DND-41 (cell line): ENCODE measurements at regions not wholly inside any gene's neighbourhood (a gene's known extent, or its start where the extent isn't known, plus 50 kb on each side); places are given as distances from the start of the nearest gene placed in this dataset.

ENCODE experiments used
- ATAC-seq: fragments of 200-7000 bp; cut with Tn5 transposase; 3 replicates; pipeline ENCODE4 v1.9.1; 2021; ENCODE audit warnings: low read depth; ENCODE audit not compliant: insufficient read depth
- DNase-seq: peaks from one replicate; pipeline ENCODE4 v3.0.0-alpha.2; 2020
- H2AFZ ChIP-seq: 2 replicates; pipeline ENCODE4 v1.6.0; 2012; ENCODE audit warnings: low read depth, low read length
- H3K27ac ChIP-seq: 2 replicates; pipeline ENCODE4 v1.5.1; 2012; ENCODE audit warnings: low read length, inconsistent platforms
- H3K27me3 ChIP-seq: fragments of 200-600 bp; sonication (generic); 2 replicates; pipeline ENCODE4 v1.6.0; 2012; ENCODE audit warnings: low read length, mild to moderate bottlenecking, inconsistent platforms; ENCODE audit not compliant: insufficient read depth, poor library complexity
- H3K36me3 ChIP-seq: 2 replicates; pipeline ENCODE4 v1.5.1; 2012; ENCODE audit warnings: low read length, inconsistent platforms; ENCODE audit not compliant: insufficient read depth
- H3K4me1 ChIP-seq: 2 replicates; pipeline ENCODE4 v1.5.1; 2012; ENCODE audit warnings: mild to moderate bottlenecking, low read length; ENCODE audit not compliant: insufficient read depth
- H3K4me2 ChIP-seq: 2 replicates; pipeline ENCODE4 v1.6.0; 2012; ENCODE audit warnings: mild to moderate bottlenecking, moderate library complexity, low read length, inconsistent platforms; ENCODE audit not compliant: insufficient read depth
- H3K4me3 ChIP-seq, 2 experiments: fragments of 200-600 bp in 1 of 2; shearing (Covaris generic) in 1 of 2; 2 replicates each; pipeline ENCODE4 v1.5.1; 2012 to 2016; ENCODE audit warnings: inconsistent platforms in 2 of 2, low read length in 2 of 2, mild to moderate bottlenecking in 2 of 2, low read depth in 1 of 2, moderate library complexity in 1 of 2
- H3K79me2 ChIP-seq: 2 replicates; pipeline ENCODE4 v1.6.0; 2012; ENCODE audit warnings: low read length, inconsistent platforms; ENCODE audit not compliant: insufficient read depth
- H3K9ac ChIP-seq: 2 replicates; pipeline ENCODE4 v1.6.0; 2012; ENCODE audit warnings: low read depth, mild to moderate bottlenecking, inconsistent platforms, low read length, moderate library complexity
- H3K9me3 ChIP-seq: 2 replicates; pipeline ENCODE4 v1.5.1; 2012; ENCODE audit warnings: low read length, moderate library complexity, mild to moderate bottlenecking, inconsistent platforms; ENCODE audit not compliant: insufficient read depth, severe bottlenecking
- H4K20me1 ChIP-seq: 2 replicates; pipeline ENCODE4 v1.6.0; 2012; ENCODE audit warnings: low read length; ENCODE audit not compliant: insufficient read depth
- EZH2 ChIP-seq: IDR thresholded peaks from 3 replicates; pipeline ENCODE4 v1.6.1; 2012; ENCODE audit warnings: borderline replicate concordance, low read depth, mild to moderate bottlenecking, moderate library complexity, low read length, inconsistent platforms; ENCODE audit not compliant: severe bottlenecking
- TF ChIP-seq, protein P1 (sequence below): IDR thresholded peaks from 2 replicates; pipeline ENCODE4 v1.5.1; 2012; ENCODE audit warnings: borderline replicate concordance, low read length, moderate library complexity, mild to moderate bottlenecking; ENCODE audit not compliant: poor library complexity, severe bottlenecking; ENCODE audit errors: extremely low read depth

DNA sequence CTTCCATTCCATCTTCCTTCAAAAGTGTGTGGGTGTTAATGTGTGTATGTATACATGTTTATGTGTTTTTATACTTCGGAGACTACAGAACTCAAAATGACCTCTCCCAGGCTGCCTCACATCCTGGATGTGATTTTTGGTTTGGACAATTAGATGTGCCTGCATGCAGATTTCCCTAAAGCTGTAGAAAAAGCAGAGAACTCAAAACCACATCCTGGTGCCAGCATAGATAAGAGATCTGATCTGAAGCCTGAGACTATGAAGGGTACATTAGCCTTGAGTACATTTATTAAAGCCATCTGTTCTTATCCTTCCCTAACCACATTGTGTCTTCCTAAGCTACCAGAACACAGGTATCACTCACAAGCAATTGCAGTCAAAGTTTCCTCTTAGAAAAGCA, 319.4 kb upstream of the RASGRP1 start:
- H3K4me2 ChIP-seq, result no peak overlapping the region
- no peak for DNase-seq

DNA sequence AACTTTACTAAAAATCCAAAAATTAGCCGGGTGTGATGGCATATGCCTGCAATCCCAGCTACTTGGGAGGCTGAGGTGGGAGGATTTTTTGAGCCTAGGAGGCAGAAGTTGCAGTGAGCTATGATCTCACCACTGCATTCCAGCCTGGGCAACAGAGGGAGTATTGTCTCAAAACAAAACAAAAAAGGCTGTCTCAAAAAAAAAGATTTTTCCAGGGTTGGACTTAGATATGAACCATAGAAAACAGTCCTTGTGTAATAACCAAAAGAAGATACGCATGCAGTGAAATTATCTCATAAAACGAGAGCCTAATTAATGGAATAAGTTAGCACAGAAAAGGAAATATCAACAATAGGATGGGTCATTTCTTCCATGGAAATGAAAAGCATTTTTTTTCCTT, 320.4 kb upstream of the RASGRP1 start:
- H4K20me1 ChIP-seq, result no peaks in the 10 kb centered on the region
- H3K27ac ChIP-seq, result no peak overlapping the region
- no peak overlapping the region for H3K4me3 ChIP-seq
- H3K4me1 ChIP-seq, result peaks cover 3% of the 10 kb centered on the region; the same call in 1 of the 2 replicates
- no peak for DNase-seq
- no peaks in the 10 kb centered on the region for H3K36me3 ChIP-seq
- H3K27me3 ChIP-seq, result no peaks in the 10 kb centered on the region
- no peak overlapping the region for H2AFZ ChIP-seq
- no peak for ATAC-seq
- TF ChIP-seq, protein P1, sequence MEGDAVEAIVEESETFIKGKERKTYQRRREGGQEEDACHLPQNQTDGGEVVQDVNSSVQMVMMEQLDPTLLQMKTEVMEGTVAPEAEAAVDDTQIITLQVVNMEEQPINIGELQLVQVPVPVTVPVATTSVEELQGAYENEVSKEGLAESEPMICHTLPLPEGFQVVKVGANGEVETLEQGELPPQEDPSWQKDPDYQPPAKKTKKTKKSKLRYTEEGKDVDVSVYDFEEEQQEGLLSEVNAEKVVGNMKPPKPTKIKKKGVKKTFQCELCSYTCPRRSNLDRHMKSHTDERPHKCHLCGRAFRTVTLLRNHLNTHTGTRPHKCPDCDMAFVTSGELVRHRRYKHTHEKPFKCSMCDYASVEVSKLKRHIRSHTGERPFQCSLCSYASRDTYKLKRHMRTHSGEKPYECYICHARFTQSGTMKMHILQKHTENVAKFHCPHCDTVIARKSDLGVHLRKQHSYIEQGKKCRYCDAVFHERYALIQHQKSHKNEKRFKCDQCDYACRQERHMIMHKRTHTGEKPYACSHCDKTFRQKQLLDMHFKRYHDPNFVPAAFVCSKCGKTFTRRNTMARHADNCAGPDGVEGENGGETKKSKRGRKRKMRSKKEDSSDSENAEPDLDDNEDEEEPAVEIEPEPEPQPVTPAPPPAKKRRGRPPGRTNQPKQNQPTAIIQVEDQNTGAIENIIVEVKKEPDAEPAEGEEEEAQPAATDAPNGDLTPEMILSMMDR, result no peak
- TF ChIP-seq EZH2, result no peak
- H3K9ac ChIP-seq, result no peak overlapping the region
- no peak overlapping the region for H3K4me2 ChIP-seq
- no peaks in the 10 kb centered on the region for H3K9me3 ChIP-seq
- H3K79me2 ChIP-seq, result no peaks in the 10 kb centered on the region

More for the DNA sequence above, 319.4 kb upstream of the RASGRP1 start:
- Histone ChIP-seq H2AFZ (no peak overlapping the region), H3K4me3 (no peak overlapping the region), H3K9ac (no peak overlapping the region), H3K79me2 (no peaks in the 10 kb centered on the region), H3K9me3 (no peaks in the 10 kb centered on the region), H3K27ac (no peak overlapping the region), H3K27me3 (no peaks in the 10 kb centered on the region), H3K36me3 (no peaks in the 10 kb centered on the region), H4K20me1 (no peaks in the 10 kb centered on the region), H3K4me1 (peaks cover 3% of the 10 kb centered on the region; the same call in 1 of the 2 replicates)
- peak; percentile 54; the same call in 2 of the 3 replicates for ATAC-seq
- no peak for TF ChIP-seq EZH2
- TF ChIP-seq, protein P1, result no peak

GRCh38 chr15:38885471-38885952, 320.9 kb upstream of the RASGRP1 start:
- H3K4me1 ChIP-seq, result peaks cover 3% of the 10 kb centered on the region; the same call in 1 of the 2 replicates
- no peak overlapping the region for H3K9ac ChIP-seq
- H3K36me3 ChIP-seq, result no peaks in the 10 kb centered on the region
- no peak for TF ChIP-seq EZH2
- TF ChIP-seq, protein P1, result no peak
- no peaks in the 10 kb centered on the region for H3K27me3 ChIP-seq
- no peak overlapping the region for H2AFZ ChIP-seq
- no peak overlapping the region for H3K27ac ChIP-seq
- ATAC-seq (no peak), DNase-seq (no peak)
- no peaks in the 10 kb centered on the region for H3K9me3 ChIP-seq
- H3K4me3 ChIP-seq, result no peak overlapping the region
- H3K79me2 ChIP-seq, result no peaks in the 10 kb centered on the region
- H4K20me1 ChIP-seq, result no peaks in the 10 kb centered on the region
- H3K4me2 ChIP-seq, result no peak overlapping the region
